Activated CD4-positive, alpha-beta memory T cell treated with anti-CD3 and anti-CD28 coated beads for 36 hours (primary cell): ENCODE measurements at regions not wholly inside any gene's neighbourhood (a gene's known extent, or its start where the extent isn't known, plus 50 kb on each side); places are given as distances from the start of the nearest gene placed in this dataset.
A peak's percentile ranks its signal among the peaks of the same experiment; 100 is the strongest.
"Not testable (repeated sequence)": the region's sequence is repeated elsewhere in the genome, so short reads cannot be mapped to it uniquely, and the experiment has no call there.

ENCODE experiments used
- CTCF ChIA-PET: fragments of 350-600 bp; sonication (Branson Sonifier 250); formaldehyde crosslinking; loops from one replicate; lab custom pipeline; 2021; ENCODE audit warnings: antibody characterized with exemption, inconsistent platforms; lab: Charles Lee
- POLR2A ChIA-PET: fragments of 350-600 bp; sonication (Branson Sonifier 250); formaldehyde crosslinking; loops from one replicate; lab custom pipeline; 2021; ENCODE audit warnings: antibody characterized with exemption; lab: Charles Lee
- DNase-seq: peaks from one replicate; pipeline ENCODE4 v3.0.0-alpha.2; 2020
- H3K27ac Mint-ChIP-seq: one replicate; pipeline ENCODE4 v1.8.0; 2021; ENCODE audit warnings: mixed read lengths
- H3K27me3 Mint-ChIP-seq: one replicate; pipeline ENCODE4 v1.8.0; 2021; ENCODE audit warnings: mixed read lengths
- H3K36me3 Mint-ChIP-seq: one replicate; pipeline ENCODE4 v1.8.0; 2021; ENCODE audit warnings: mixed read lengths
- H3K4me1 Mint-ChIP-seq: one replicate; pipeline ENCODE4 v1.8.0; 2021; ENCODE audit warnings: low read depth, mixed read lengths
- H3K4me3 Mint-ChIP-seq: one replicate; pipeline ENCODE4 v1.8.0; 2021; ENCODE audit warnings: mild to moderate bottlenecking, mixed read lengths
- H3K9me3 Mint-ChIP-seq: one replicate; pipeline ENCODE4 v1.8.0; 2021; ENCODE audit warnings: mixed read lengths
- intact Hi-C: fragments of 100-400 bp; cut with micrococcal nuclease; formaldehyde crosslinking; loops from one replicate; pipeline ENCODE4 v1.15.1; 2023

DNA sequence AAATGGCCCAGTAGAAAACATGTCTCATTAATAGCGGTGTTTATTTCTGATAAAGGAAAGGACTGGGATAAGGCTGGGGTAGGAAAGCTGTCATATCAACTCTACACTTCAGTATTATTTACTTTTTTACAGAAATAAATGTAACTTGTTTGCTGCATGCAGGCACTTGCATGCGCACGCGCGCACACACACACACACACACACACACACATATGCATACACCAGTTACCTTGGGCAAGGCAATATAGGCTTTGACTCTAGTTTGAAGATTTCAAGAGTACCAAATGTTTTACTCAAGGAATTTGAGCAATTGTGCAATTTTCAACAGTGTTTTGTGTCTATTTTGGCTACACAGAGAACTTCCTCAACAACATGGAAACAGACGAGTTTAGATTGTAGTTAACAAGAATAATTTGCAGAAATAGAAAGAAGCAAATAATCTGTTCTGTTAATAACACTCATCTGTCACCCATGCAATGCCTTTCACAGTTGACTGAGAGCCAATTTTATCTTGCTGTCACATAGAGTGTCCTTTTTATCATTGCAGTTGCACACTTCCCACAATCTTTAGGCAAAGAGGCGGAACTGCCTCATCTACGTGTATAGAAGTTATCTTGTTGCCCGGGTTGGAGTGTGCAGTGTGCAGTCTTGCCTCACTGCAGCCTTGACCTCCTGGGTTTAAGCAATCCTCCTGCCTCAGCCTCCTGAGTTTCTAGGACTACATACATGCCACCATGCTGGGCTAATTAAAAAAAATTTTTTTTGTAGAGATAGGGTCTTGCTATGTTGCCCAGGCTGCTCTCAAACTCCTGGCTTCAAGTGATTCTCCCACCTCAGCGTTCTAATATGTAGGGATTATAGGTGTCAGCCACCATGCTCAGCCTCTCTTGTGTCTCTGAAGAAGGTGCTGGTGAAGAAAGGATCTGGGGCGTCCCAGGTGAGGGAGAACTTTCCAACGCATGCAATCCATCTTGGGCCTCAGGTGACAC is 64.6 kb upstream of the GPCPD1 start:
- H3K27me3 Mint-ChIP-seq = no peaks in the 10 kb centered on the region
- CTCF ChIA-PET = no interaction called here
- no peak overlapping the region for H3K27ac Mint-ChIP-seq
- no peak overlapping the region for H3K4me3 Mint-ChIP-seq
- POLR2A ChIA-PET = no interaction called here
- H3K9me3 Mint-ChIP-seq = no peaks in the 10 kb centered on the region
- H3K36me3 Mint-ChIP-seq = no peaks in the 10 kb centered on the region
- no peak for DNase-seq
- intact Hi-C loops = loop anchor here (2.0 kb wide), 1 partner anchor 85 kb away; no protein-coding TSS in a partner anchor
- H3K4me1 Mint-ChIP-seq = peaks cover 13% of the 10 kb centered on the region

GRCh38 chr20:5674176-5674660 is 63.4 kb upstream of the GPCPD1 start:
- intact Hi-C loops = loop anchor here (1.0 to 2.0 kb wide), 6 partner anchors 15 to 170 kb away; no protein-coding TSS in a partner anchor
- no peak overlapping the region for H3K4me3 Mint-ChIP-seq
- no peaks in the 10 kb centered on the region for H3K27me3 Mint-ChIP-seq
- ChIA-PET POLR2A (interaction anchor here (1.0 kb wide), 1 partner anchor 65 kb away, joined by 4 read pairs; no protein-coding TSS in a partner anchor), CTCF (no interaction called here)
- no peaks in the 10 kb centered on the region for H3K9me3 Mint-ChIP-seq
- H3K27ac Mint-ChIP-seq = peak overlapping the region; percentile 80
- no peaks in the 10 kb centered on the region for H3K36me3 Mint-ChIP-seq
- H3K4me1 Mint-ChIP-seq = peaks cover 13% of the 10 kb centered on the region
- DNase-seq = peak; percentile 49

DNA sequence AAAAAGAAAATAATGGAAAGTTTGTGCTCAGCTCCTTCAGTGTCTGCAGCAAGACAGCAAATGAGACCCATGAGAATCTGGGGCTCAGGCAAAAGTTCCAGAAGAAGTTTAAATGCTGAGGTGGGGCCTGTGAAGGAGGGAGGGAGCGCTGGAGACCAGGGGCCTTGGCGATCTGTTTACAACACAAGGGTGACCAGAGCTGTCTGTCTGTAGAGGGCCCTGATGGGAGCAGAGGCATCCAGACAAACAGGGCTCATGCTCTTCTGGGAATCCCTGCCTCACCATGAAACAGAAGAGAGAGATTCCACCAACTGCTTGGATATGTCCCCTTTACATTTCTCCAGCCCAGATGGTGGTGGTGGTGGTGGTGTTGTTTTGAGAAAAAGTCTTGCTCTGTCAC is 60.1 kb upstream of the GPCPD1 start:
- CTCF ChIA-PET = no interaction called here

GRCh38 chr20:5670036-5670536 is 59.3 kb upstream of the GPCPD1 start:
- Mint-ChIP-seq H3K9me3 (no peaks in the 10 kb centered on the region), H3K36me3 (no peaks in the 10 kb centered on the region), H3K27ac (no peak overlapping the region), H3K4me3 (no peak overlapping the region), H3K27me3 (no peaks in the 10 kb centered on the region), H3K4me1 (peaks cover 13% of the 10 kb centered on the region)
- ChIA-PET CTCF (no interaction called here), POLR2A (interaction anchor here (0.7 kb wide), 1 partner anchor 45 kb away, joined by 3 read pairs; no protein-coding TSS in a partner anchor)
- intact Hi-C loops = no loop called here
- no peak for DNase-seq

More for the DNA sequence above, 60.1 kb upstream of the GPCPD1 start:
- H3K4me3 Mint-ChIP-seq = no peak overlapping the region
- H3K27ac Mint-ChIP-seq = no peak overlapping the region
- POLR2A ChIA-PET = no interaction called here
- no peaks in the 10 kb centered on the region for H3K9me3 Mint-ChIP-seq
- DNase-seq = no peak
- H3K4me1 Mint-ChIP-seq = peaks cover 13% of the 10 kb centered on the region
- intact Hi-C loops = no loop called here
- no peaks in the 10 kb centered on the region for H3K27me3 Mint-ChIP-seq
- H3K36me3 Mint-ChIP-seq = no peaks in the 10 kb centered on the region

- POLR2A ChIA-PET = no interaction called here
- intact Hi-C loops = no loop called here
- CTCF ChIA-PET = no interaction called here
These were observed 57.7 kb upstream of the GPCPD1 start for GRCh38 chr20:5668529-5668868.

GRCh38 chr20:5667705-5668528 is 57.1 kb upstream of the GPCPD1 start:
- Mint-ChIP-seq H3K36me3 (no peaks in the 10 kb centered on the region), H3K4me3 (no peak overlapping the region), H3K27me3 (no peaks in the 10 kb centered on the region), H3K9me3 (no peaks in the 10 kb centered on the region), H3K27ac (no peak overlapping the region), H3K4me1 (peaks cover under 1% of the 10 kb centered on the region)
- intact Hi-C loops = no loop called here
- no peak for DNase-seq
- ChIA-PET CTCF (no interaction called here), POLR2A (no interaction called here)

More at GRCh38 chr20:5668529-5668868, 57.7 kb upstream of the GPCPD1 start:
- Mint-ChIP-seq H3K27ac (no peak overlapping the region), H3K27me3 (no peaks in the 10 kb centered on the region), H3K4me3 (no peak overlapping the region), H3K9me3 (no peaks in the 10 kb centered on the region), H3K36me3 (no peaks in the 10 kb centered on the region), H3K4me1 (peaks cover 2% of the 10 kb centered on the region)
- DNase-seq = no peak

GRCh38 chr20:5665417-5665816 is 54.6 kb upstream of the GPCPD1 start:
- peaks cover 9% of the 10 kb centered on the region for H3K4me1 Mint-ChIP-seq
- no peak overlapping the region for H3K27ac Mint-ChIP-seq
- H3K27me3 Mint-ChIP-seq = no peaks in the 10 kb centered on the region
- ChIA-PET POLR2A (interaction anchor here (0.5 kb wide), 1 partner anchor 96 kb away, joined by 3 read pairs; no protein-coding TSS in a partner anchor), CTCF (no interaction called here)
- H3K9me3 Mint-ChIP-seq = no peaks in the 10 kb centered on the region
- H3K36me3 Mint-ChIP-seq = no peaks in the 10 kb centered on the region
- intact Hi-C loops = no loop called here
- H3K4me3 Mint-ChIP-seq = no peak overlapping the region
- no peak for DNase-seq

DNA sequence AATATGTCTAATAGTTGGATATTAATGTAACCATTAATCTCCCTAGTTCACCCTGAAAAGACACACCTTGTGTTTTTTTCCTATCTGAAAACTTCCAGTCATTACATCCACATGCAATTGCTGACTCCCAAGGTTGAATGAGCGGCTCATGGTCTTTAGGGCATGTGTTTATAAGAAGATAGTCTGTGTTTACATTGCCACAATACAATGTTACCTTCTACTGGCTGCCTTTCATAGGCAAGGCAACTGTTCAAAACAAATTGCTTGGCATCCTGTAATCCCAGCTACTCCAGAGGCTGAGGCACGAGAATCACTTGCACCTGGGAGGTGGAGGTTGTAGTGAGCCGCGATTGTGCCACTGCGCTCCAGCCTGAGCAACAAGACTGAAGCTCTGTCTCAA is 52.6 kb upstream of the GPCPD1 start:
- Mint-ChIP-seq H3K27me3 (no peaks in the 10 kb centered on the region), H3K36me3 (no peaks in the 10 kb centered on the region), H3K4me3 (no peak overlapping the region), H3K4me1 (peaks cover 19% of the 10 kb centered on the region), H3K27ac (no peak overlapping the region), H3K9me3 (no peaks in the 10 kb centered on the region)
- no peak for DNase-seq
- ChIA-PET POLR2A (no interaction called here), CTCF (no interaction called here)
- intact Hi-C loops = no loop called here

- H3K9me3 Mint-ChIP-seq = no peaks in the 10 kb centered on the region
- ChIA-PET POLR2A (no interaction called here), CTCF (interaction anchor here (0.7 kb wide), 1 partner anchor 534 kb away, joined by 3 read pairs; no protein-coding TSS in a partner anchor)
- no peaks in the 10 kb centered on the region for H3K36me3 Mint-ChIP-seq
- no peaks in the 10 kb centered on the region for H3K27me3 Mint-ChIP-seq
- H3K4me1 Mint-ChIP-seq = peaks cover 19% of the 10 kb centered on the region
- H3K4me3 Mint-ChIP-seq = no peak overlapping the region
- H3K27ac Mint-ChIP-seq = no peak overlapping the region
- DNase-seq = no peak
- intact Hi-C loops = no loop called here
These were observed 52.0 kb upstream of the GPCPD1 start for GRCh38 chr20:5662769-5663168.

DNA sequence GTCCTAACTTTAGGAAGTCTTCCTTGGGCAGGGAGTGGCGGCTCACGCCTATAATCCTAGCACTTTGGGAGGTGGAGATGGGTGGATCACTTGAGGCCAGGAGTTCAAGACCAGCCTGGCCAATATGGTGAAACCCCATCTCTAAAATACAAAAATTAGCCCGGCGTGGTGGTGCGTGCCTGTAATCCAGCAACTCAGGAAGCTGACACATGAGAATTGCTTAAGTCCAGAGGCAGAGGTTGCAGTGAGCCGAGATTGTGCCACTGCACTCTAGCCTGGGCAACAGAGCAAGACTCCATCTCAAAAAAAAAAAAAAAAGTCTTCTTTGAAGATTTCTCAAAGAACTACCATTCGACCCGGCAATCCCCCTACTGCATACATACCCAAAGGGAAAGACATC is 50.0 kb upstream of the GPCPD1 start:
- intact Hi-C loops, H3K27me3 Mint-ChIP-seq, H3K9me3 Mint-ChIP-seq, POLR2A ChIA-PET, H3K4me3 Mint-ChIP-seq, CTCF ChIA-PET, DNase-seq, H3K36me3 Mint-ChIP-seq, H3K27ac Mint-ChIP-seq: not testable (repeated sequence)
- peaks cover 20% of the 10 kb centered on the region for H3K4me1 Mint-ChIP-seq
